ENCODE measurements at regions not wholly inside any gene's neighbourhood (a gene's known extent, or its start where the extent isn't known, plus 50 kb on each side); places are given as distances from the start of the nearest gene placed in this dataset.

GRCh38 chr18:4641771-4642368 lies 186.8 kb upstream of the DLGAP1 start:
- TF ChIP-seq, protein P1, sequence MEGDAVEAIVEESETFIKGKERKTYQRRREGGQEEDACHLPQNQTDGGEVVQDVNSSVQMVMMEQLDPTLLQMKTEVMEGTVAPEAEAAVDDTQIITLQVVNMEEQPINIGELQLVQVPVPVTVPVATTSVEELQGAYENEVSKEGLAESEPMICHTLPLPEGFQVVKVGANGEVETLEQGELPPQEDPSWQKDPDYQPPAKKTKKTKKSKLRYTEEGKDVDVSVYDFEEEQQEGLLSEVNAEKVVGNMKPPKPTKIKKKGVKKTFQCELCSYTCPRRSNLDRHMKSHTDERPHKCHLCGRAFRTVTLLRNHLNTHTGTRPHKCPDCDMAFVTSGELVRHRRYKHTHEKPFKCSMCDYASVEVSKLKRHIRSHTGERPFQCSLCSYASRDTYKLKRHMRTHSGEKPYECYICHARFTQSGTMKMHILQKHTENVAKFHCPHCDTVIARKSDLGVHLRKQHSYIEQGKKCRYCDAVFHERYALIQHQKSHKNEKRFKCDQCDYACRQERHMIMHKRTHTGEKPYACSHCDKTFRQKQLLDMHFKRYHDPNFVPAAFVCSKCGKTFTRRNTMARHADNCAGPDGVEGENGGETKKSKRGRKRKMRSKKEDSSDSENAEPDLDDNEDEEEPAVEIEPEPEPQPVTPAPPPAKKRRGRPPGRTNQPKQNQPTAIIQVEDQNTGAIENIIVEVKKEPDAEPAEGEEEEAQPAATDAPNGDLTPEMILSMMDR (IDR thresholded peaks at IDR 0.05; ENCODE audit: poor library complexity, severe bottlenecking), result no peak
- TF ChIP-seq EZH2 (IDR thresholded peaks at IDR 0.05; ENCODE audit: borderline replicate concordance, insufficient read depth, low read length, poor library complexity, severe bottlenecking), result no peak
- TF ChIP-seq REST (IDR thresholded peaks at IDR 0.05; ENCODE audit: borderline replicate concordance), result peak; percentile 40
- TF ChIP-seq MXI1 (conservative IDR thresholded peaks at IDR 0.05; ENCODE audit: poor library complexity, severe bottlenecking), result no peak
- TF ChIP-seq POLR2AphosphoS5 (IDR thresholded peaks at IDR 0.05), result peak; percentile 53
- peak; percentile 80 for TF ChIP-seq EP300 (conservative IDR thresholded peaks at IDR 0.05; ENCODE audit: poor library complexity, severe bottlenecking)
- no peak for TF ChIP-seq TAF1 (IDR thresholded peaks at IDR 0.05; ENCODE audit: low read depth)
- no peak for TF ChIP-seq SMC3 (conservative IDR thresholded peaks at IDR 0.05; ENCODE audit: poor library complexity)
- TF ChIP-seq RAD21 (conservative IDR thresholded peaks at IDR 0.05), result no peak

Data from neural cell (in vitro differentiated cells).